Endothelial cell of umbilical vein (primary cell): ENCODE measurements at regions not wholly inside any gene's neighbourhood (a gene's known extent, or its start where the extent isn't known, plus 50 kb on each side); places are given as distances from the start of the nearest gene placed in this dataset.

ENCODE experiments used
- BruUV-seq: library from RNA; stranded (reverse); fragments of 400-500 nt; replicated peaks from 2 replicates; lab custom pipeline; 2021; lab: Mats Ljungman, UMichigan
- CTCF ChIA-PET: fragments of 300-600, 350-600 bp; sonication (Branson Sonifier 250); formaldehyde crosslinking; loops from one replicate; lab custom pipeline; 2021; ENCODE audit warnings: antibody characterized with exemption, inconsistent platforms; lab: Charles Lee
- POLR2A ChIA-PET: fragments of 300-600, 350-600 bp; sonication (Branson Sonifier 250); formaldehyde crosslinking; loops from one replicate; lab custom pipeline; 2021; ENCODE audit warnings: antibody characterized with exemption, inconsistent platforms; lab: Charles Lee
- DNase-seq: peaks from one replicate; pipeline ENCODE4 v3.0.0-alpha.2; 2011; ENCODE audit warnings: low read depth, low spot score
- FAIRE-seq: peaks from 2 replicates; lab custom pipeline; 2011; peaks lifted over from hg19 to GRCh38; lab: Jason Lieb, UNC
- H2AFZ ChIP-seq: 2 replicates; pipeline ENCODE4 v1.6.0; 2012; ENCODE audit warnings: low read depth, low read length, control low read depth, inconsistent platforms
- H3K27ac ChIP-seq: 2 replicates; pipeline ENCODE4 v1.5.1; 2011; ENCODE audit warnings: low read depth, mild to moderate bottlenecking, control low read depth, low read length, moderate library complexity; ENCODE audit not compliant: insufficient read depth
- H3K27me3 ChIP-seq, 2 experiments: 2 replicates each; pipeline versions ENCODE4 v1.6.0 to v1.6.1; 2011; ENCODE audit warnings: low read length in 2 of 2, mixed read lengths in 1 of 2; ENCODE audit not compliant: control insufficient read depth in 2 of 2, insufficient read depth in 2 of 2
- H3K36me3 ChIP-seq, 2 experiments: 2 replicates in 1 of 2; 3 replicates in 1 of 2; pipeline ENCODE4 v1.5.1; 2011; ENCODE audit warnings: low read length in 2 of 2, mild to moderate bottlenecking in 1 of 2, moderate library complexity in 1 of 2; ENCODE audit not compliant: control insufficient read depth in 2 of 2, insufficient read depth in 2 of 2; ENCODE audit errors: extremely low read depth in 1 of 2
- H3K4me1 ChIP-seq: 3 replicates; pipeline ENCODE4 v1.5.1; 2011; ENCODE audit warnings: mild to moderate bottlenecking, low read length; ENCODE audit not compliant: control insufficient read depth, insufficient read depth; ENCODE audit errors: extremely low read depth
- H3K4me2 ChIP-seq: 2 replicates; pipeline ENCODE4 v1.6.1; 2011; ENCODE audit warnings: low read length, control low read depth, mixed read lengths; ENCODE audit not compliant: insufficient read depth
- H3K4me3 ChIP-seq, 3 experiments: fragments of 200-600 bp in 1 of 3; sonication (generic), shearing (Covaris generic) in 1 of 3; replicated peaks in 1 of 3; 2 replicates each; pipeline ENCODE4 v1.5.1; 2011 to 2016; ENCODE audit warnings: control low read depth in 3 of 3, low read length in 3 of 3, mild to moderate bottlenecking in 2 of 3, inconsistent platforms in 1 of 3, low read depth in 1 of 3, moderate library complexity in 1 of 3; ENCODE audit not compliant: insufficient read depth in 1 of 3
- H3K79me2 ChIP-seq: 2 replicates; pipeline ENCODE4 v1.6.0; 2012; ENCODE audit warnings: low read length, inconsistent platforms; ENCODE audit not compliant: control insufficient read depth, insufficient read depth
- H3K9ac ChIP-seq: replicated peaks from 2 replicates; pipeline ENCODE3; 2011; ENCODE audit warnings: low read length, control low read depth; ENCODE audit not compliant: insufficient read depth; ENCODE audit errors: extremely low read depth
- H3K9me1 ChIP-seq: replicated peaks from 3 replicates; pipeline ENCODE4 v1.6.0; 2011; ENCODE audit warnings: mild to moderate bottlenecking, low read length; ENCODE audit not compliant: control insufficient read depth, insufficient read depth; ENCODE audit errors: extremely low read depth
- H3K9me3 ChIP-seq: replicated peaks from 2 replicates; pipeline ENCODE4 v1.5.1; 2012; ENCODE audit warnings: low read length, inconsistent platforms; ENCODE audit not compliant: control insufficient read depth, insufficient read depth
- H4K20me1 ChIP-seq: replicated peaks from 2 replicates; pipeline ENCODE3; 2011; ENCODE audit warnings: mild to moderate bottlenecking, low read length; ENCODE audit not compliant: control insufficient read depth, insufficient read depth; ENCODE audit errors: extremely low read depth
- CTCF ChIP-seq, 2 donors: IDR thresholded peaks; 1 replicate in 1 of 2; 2 replicates in 1 of 2; pipeline ENCODE4 v1.5.1; 2011; ENCODE audit warnings: low read length in 2 of 2, mild to moderate bottlenecking in 2 of 2, moderate library complexity in 2 of 2, control low read depth in 1 of 2, inconsistent platforms in 1 of 2, low read depth in 1 of 2; ENCODE audit not compliant: insufficient read depth in 1 of 2; ENCODE audit errors: extremely low read depth in 1 of 2
- EZH2 ChIP-seq: IDR thresholded peaks from 2 replicates; pipeline ENCODE4 v1.6.1; 2012; ENCODE audit warnings: borderline replicate concordance, low read depth, mild to moderate bottlenecking, moderate library complexity, low read length, inconsistent platforms; ENCODE audit not compliant: severe bottlenecking
- FOS ChIP-seq: IDR thresholded peaks from 2 replicates; pipeline ENCODE4 v1.6.1; 2011; ENCODE audit warnings: mild to moderate bottlenecking, low read length, moderate library complexity, borderline replicate concordance; ENCODE audit not compliant: insufficient read depth
- GATA2 ChIP-seq: IDR thresholded peaks from 2 replicates; pipeline ENCODE4 v1.7.0; 2011; ENCODE audit warnings: low read depth, mild to moderate bottlenecking, moderate library complexity, mixed read lengths, low read length; ENCODE audit not compliant: insufficient read length, insufficient read depth
- JUN ChIP-seq: IDR thresholded peaks from 2 replicates; pipeline ENCODE4 v1.6.1; 2011; ENCODE audit warnings: borderline replicate concordance, low read depth; ENCODE audit not compliant: insufficient read length, insufficient read depth
- MAX ChIP-seq: IDR thresholded peaks from 2 replicates; pipeline ENCODE4 v1.6.1; 2011; ENCODE audit not compliant: insufficient read depth, insufficient read length
- MYC ChIP-seq: IDR thresholded peaks from one replicate; pipeline ENCODE4 v1.6.1; 2011; ENCODE audit warnings: mild to moderate bottlenecking, low read depth, low read length
- POLR2A ChIP-seq: IDR thresholded peaks from 2 replicates; pipeline ENCODE4 v1.6.1; 2012; ENCODE audit warnings: low read depth, mild to moderate bottlenecking, control low read depth, low read length
- POLR2AphosphoS5 ChIP-seq: IDR thresholded peaks from 2 replicates; pipeline ENCODE4 v1.6.1; 2012; ENCODE audit warnings: low read depth, mild to moderate bottlenecking, control low read depth, low read length, moderate library complexity; ENCODE audit not compliant: insufficient read depth
- dilution Hi-C: fragments of 300-500 bp; cut with MboI; formaldehyde crosslinking; loops from one replicate; pipeline ENCODE4 v1.15.0; 2019; ENCODE audit warnings: low sequenced_read_pairs; ENCODE audit not compliant: extremely low pct_ligation_motif_present
- intact Hi-C: fragments of 100-400 bp; cut with micrococcal nuclease; formaldehyde crosslinking; loops from one replicate; pipeline ENCODE4 v1.10.0; 2022

GRCh38 chrX:114338870-114339269 is 245.0 kb upstream of the HTR2C start:
- Histone ChIP-seq H3K79me2 (no peaks in the 10 kb centered on the region), H3K36me3 (no peaks in the 10 kb centered on the region), H3K9me3 (no peaks in the 10 kb centered on the region), H4K20me1 (no peaks in the 10 kb centered on the region), H2AFZ (no peak overlapping the region), H3K27ac (no peak overlapping the region), H3K4me3 (no peak overlapping the region), H3K4me1 (no peaks in the 10 kb centered on the region), H3K27me3 (no peaks in the 10 kb centered on the region), H3K9ac (no peak overlapping the region), H3K4me2 (no peak overlapping the region), H3K9me1 (no peaks in the 10 kb centered on the region)
- TF ChIP-seq POLR2A = no peak
- TF ChIP-seq FOS = no peak
- no peak for TF ChIP-seq MAX
- TF ChIP-seq EZH2 = no peak
- no peak for TF ChIP-seq JUN
- TF ChIP-seq CTCF (IDR thresholded peaks at IDR 0.05; ENCODE audit: extremely low read depth in 1 of 2, insufficient read depth in 1 of 2, low read depth in 1 of 2, low read length in 2 of 2) = no peak
- no peak for TF ChIP-seq GATA2
- no peak for TF ChIP-seq MYC
- no peak for TF ChIP-seq POLR2AphosphoS5
- dilution Hi-C loops = no loop called here
- DNase-seq (no peak), FAIRE-seq (no peak)
- ChIA-PET POLR2A (no interaction called here), CTCF (no interaction called here)
- intact Hi-C loops = no loop called here
- BruUV-seq = no TSS peak
